H9 (cell line): ENCODE measurements at regions not wholly inside any gene's neighbourhood (a gene's known extent, or its start where the extent isn't known, plus 50 kb on each side); places are given as distances from the start of the nearest gene placed in this dataset.

Experiments
- DNase-seq: peaks from one replicate; pipeline ENCODE4 v3.0.0-alpha.2; 2017
- H2AFZ ChIP-seq: one replicate; pipeline ENCODE4 v1.6.1; 2013; ENCODE audit warnings: mild to moderate bottlenecking, low read length, control low read depth, moderate library complexity
- H2AK5ac ChIP-seq: 2 replicates; pipeline ENCODE4 v1.6.1; 2013; ENCODE audit warnings: low read length, control low read depth, mixed read lengths; ENCODE audit not compliant: insufficient read length
- H2BK120ac ChIP-seq: one replicate; pipeline ENCODE4 v1.6.1; 2013; ENCODE audit warnings: low read depth, mild to moderate bottlenecking, low read length, control low read depth, inconsistent platforms; ENCODE audit not compliant: poor library complexity, severe bottlenecking
- H2BK12ac ChIP-seq: 2 replicates; pipeline ENCODE4 v1.6.1; 2013; ENCODE audit warnings: low read length, control low read depth, mixed read lengths, low read depth; ENCODE audit not compliant: insufficient read length
- H2BK15ac ChIP-seq: 2 replicates; pipeline ENCODE4 v1.6.1; 2013; ENCODE audit warnings: low read depth, low read length, control low read depth
- H2BK20ac ChIP-seq: one replicate; pipeline ENCODE4 v1.6.1; 2013; ENCODE audit warnings: low read depth, mild to moderate bottlenecking, low read length, control low read depth, inconsistent platforms; ENCODE audit not compliant: poor library complexity, severe bottlenecking
- H2BK5ac ChIP-seq: 2 replicates; pipeline ENCODE4 v1.6.1; 2013; ENCODE audit warnings: low read length, control low read depth, mixed read lengths; ENCODE audit not compliant: insufficient read length
- H3K14ac ChIP-seq: 2 replicates; pipeline ENCODE4 v1.6.1; 2013; ENCODE audit warnings: low read length, control low read depth; ENCODE audit not compliant: insufficient read depth
- H3K18ac ChIP-seq: 2 replicates; pipeline ENCODE4 v1.6.1; 2013; ENCODE audit warnings: low read depth, mild to moderate bottlenecking, mixed read lengths, low read length, control low read depth; ENCODE audit not compliant: insufficient read length
- H3K23ac ChIP-seq: 2 replicates; pipeline ENCODE4 v1.6.1; 2013; ENCODE audit warnings: low read length, control low read depth, mixed read lengths, low read depth; ENCODE audit not compliant: insufficient read length
- H3K23me2 ChIP-seq: 2 replicates; pipeline ENCODE4 v1.6.1; 2013; ENCODE audit warnings: low read depth, mild to moderate bottlenecking, mixed read lengths, low read length, control low read depth; ENCODE audit not compliant: insufficient read length, poor library complexity, severe bottlenecking
- H3K27ac ChIP-seq: 2 replicates; pipeline ENCODE4 v1.5.1; 2013; ENCODE audit warnings: low read length, control low read depth, mixed read lengths, low read depth; ENCODE audit not compliant: insufficient read length
- H3K27me3 ChIP-seq: 2 replicates; pipeline ENCODE4 v1.6.1; 2013; ENCODE audit warnings: low read length, control low read depth, inconsistent platforms; ENCODE audit not compliant: insufficient read depth
- H3K4ac ChIP-seq: 2 replicates; pipeline ENCODE4 v1.6.1; 2013; ENCODE audit warnings: low read depth, mild to moderate bottlenecking, control low read depth, inconsistent platforms, low read length, moderate library complexity
- H3K4me1 ChIP-seq: 2 replicates; pipeline ENCODE4 v1.6.1; 2013; ENCODE audit warnings: low read length, control low read depth, inconsistent platforms; ENCODE audit not compliant: insufficient read depth
- H3K4me2 ChIP-seq: 2 replicates; pipeline ENCODE4 v1.6.1; 2013; ENCODE audit warnings: low read length, control low read depth, mixed read lengths; ENCODE audit not compliant: insufficient read length, insufficient read depth
- H3K56ac ChIP-seq: 2 replicates; pipeline ENCODE4 v1.6.1; 2013; ENCODE audit warnings: low read depth, mild to moderate bottlenecking, mixed read lengths, low read length, control low read depth; ENCODE audit not compliant: insufficient read length
- H3K79me1 ChIP-seq: 2 replicates; pipeline ENCODE4 v1.6.1; 2013; ENCODE audit warnings: low read depth, mild to moderate bottlenecking, moderate library complexity, low read length, control low read depth, inconsistent platforms; ENCODE audit not compliant: insufficient read depth, poor library complexity, severe bottlenecking
- H3K79me2 ChIP-seq: 2 replicates; pipeline ENCODE4 v1.6.1; 2013; ENCODE audit warnings: low read length, control low read depth, inconsistent platforms; ENCODE audit not compliant: insufficient read depth
- H3K9ac ChIP-seq: 2 replicates; pipeline ENCODE4 v1.6.1; 2013; ENCODE audit warnings: low read length, control low read depth, mixed read lengths; ENCODE audit not compliant: insufficient read length; ENCODE audit errors: extremely low read depth
- H3K9me3 ChIP-seq: one replicate; pipeline ENCODE4 v1.6.1; 2013; ENCODE audit warnings: low read depth, low read length, inconsistent platforms; ENCODE audit not compliant: control insufficient read depth
- H3T11ph ChIP-seq: one replicate; pipeline ENCODE4 v1.6.1; 2013; ENCODE audit warnings: mild to moderate bottlenecking, low read length, control low read depth, inconsistent platforms
- H4K20me1 ChIP-seq: one replicate; pipeline ENCODE4 v1.6.1; 2013; ENCODE audit not compliant: control insufficient read depth, insufficient read length, insufficient read depth
- H4K5ac ChIP-seq: 2 replicates; pipeline ENCODE4 v1.6.1; 2013; ENCODE audit warnings: low read depth, mild to moderate bottlenecking, mixed read lengths, low read length, control low read depth; ENCODE audit not compliant: insufficient read length
- H4K8ac ChIP-seq: replicated peaks from 2 replicates; pipeline ENCODE4 v1.6.1; 2013; ENCODE audit warnings: low read length, control low read depth, mixed read lengths, low read depth; ENCODE audit not compliant: insufficient read length
- H4K91ac ChIP-seq: 2 replicates; pipeline ENCODE4 v1.6.1; 2013; ENCODE audit warnings: low read depth, mild to moderate bottlenecking, moderate library complexity, mixed read lengths, low read length, control low read depth; ENCODE audit not compliant: insufficient read length
- H3K27ac Mint-ChIP-seq, 3 experiments: 2 replicates in 2 of 3; 3 replicates in 1 of 3; pipeline ENCODE4 v1.8.0; 2020 to 2021; ENCODE audit warnings: mixed read lengths in 3 of 3, mild to moderate bottlenecking in 1 of 3, moderate library complexity in 1 of 3
- H3K27me3 Mint-ChIP-seq: 2 replicates; pipeline ENCODE4 v1.8.0; 2021; ENCODE audit warnings: low read depth, mild to moderate bottlenecking, moderate library complexity, mixed read lengths
- H3K36me3 Mint-ChIP-seq, 3 experiments: 2 replicates in 2 of 3; 3 replicates in 1 of 3; pipeline ENCODE4 v1.8.0; 2020 to 2021; ENCODE audit warnings: low read depth in 3 of 3, mixed read lengths in 3 of 3; ENCODE audit not compliant: insufficient read depth in 1 of 3
- H3K4me1 Mint-ChIP-seq, 2 experiments: 2 replicates each; pipeline ENCODE4 v1.8.0; 2020; ENCODE audit warnings: mixed read lengths in 2 of 2
- H3K4me3 Mint-ChIP-seq, 2 experiments: 2 replicates in 1 of 2; 3 replicates in 1 of 2; pipeline ENCODE4 v1.8.0; 2020 to 2021; ENCODE audit warnings: mild to moderate bottlenecking in 2 of 2, mixed read lengths in 2 of 2, moderate library complexity in 1 of 2
- H3K9me3 Mint-ChIP-seq, 2 experiments: 2 replicates in 1 of 2; 3 replicates in 1 of 2; pipeline ENCODE4 v1.8.0; 2020; ENCODE audit warnings: mild to moderate bottlenecking in 2 of 2, mixed read lengths in 2 of 2, moderate library complexity in 1 of 2
- TF ChIP-seq, protein P1 (sequence below): fragments of 200-600 bp; sonication (generic); conservative IDR thresholded peaks from 3 replicates; pipeline ENCODE4 v1.8.0; 2021; ENCODE audit warnings: antibody characterized with exemption, mild to moderate bottlenecking

DNA sequence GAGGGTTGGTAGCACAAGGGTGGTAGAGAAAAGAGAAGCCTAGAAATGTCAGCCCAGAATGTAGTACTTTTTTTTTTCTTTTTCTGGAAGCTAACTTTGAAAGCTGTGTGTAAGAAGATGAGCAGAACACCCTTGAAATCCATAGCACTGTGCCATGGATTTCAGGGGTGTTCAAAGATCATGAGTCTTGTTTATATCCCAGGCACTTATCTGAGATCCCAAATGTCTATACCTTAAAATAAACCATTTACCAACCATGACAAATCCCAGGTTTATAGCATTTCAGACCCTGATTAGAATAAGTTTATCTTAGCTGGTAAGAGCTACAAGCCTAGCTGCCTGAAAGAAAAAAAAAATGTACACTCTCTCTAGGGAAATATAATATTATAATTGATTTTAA lies 389.9 kb upstream of the ANXA10 start:
- no peak overlapping the region for H3T11ph ChIP-seq
- H3K9me3 Mint-ChIP-seq, result no peaks in the 10 kb centered on the region
- no peaks in the 10 kb centered on the region for H3K4me1 ChIP-seq
- H3K36me3 Mint-ChIP-seq, result no peaks in the 10 kb centered on the region
- no peak overlapping the region for H2BK20ac ChIP-seq
- H3K14ac ChIP-seq, result no peak overlapping the region
- no peak overlapping the region for H3K4ac ChIP-seq
- no peak overlapping the region for H2BK12ac ChIP-seq
- H4K5ac ChIP-seq, result no peak overlapping the region
- no peak overlapping the region for H3K27ac Mint-ChIP-seq
- no peaks in the 10 kb centered on the region for H3K4me1 Mint-ChIP-seq
- no peak overlapping the region for H2BK15ac ChIP-seq
- H3K9me3 ChIP-seq, result no peaks in the 10 kb centered on the region
- no peaks in the 10 kb centered on the region for H3K23me2 ChIP-seq
- H2BK120ac ChIP-seq, result no peak overlapping the region
- no peak overlapping the region for H2AFZ ChIP-seq
- no peak overlapping the region for H2BK5ac ChIP-seq
- H3K18ac ChIP-seq, result no peak overlapping the region
- no peak overlapping the region for H4K91ac ChIP-seq
- no peak overlapping the region for H3K4me3 Mint-ChIP-seq
- no peak overlapping the region for H4K8ac ChIP-seq
- no peaks in the 10 kb centered on the region for H3K79me1 ChIP-seq
- no peak overlapping the region for H3K27ac ChIP-seq
- no peak overlapping the region for H3K23ac ChIP-seq
- TF ChIP-seq, protein P1, sequence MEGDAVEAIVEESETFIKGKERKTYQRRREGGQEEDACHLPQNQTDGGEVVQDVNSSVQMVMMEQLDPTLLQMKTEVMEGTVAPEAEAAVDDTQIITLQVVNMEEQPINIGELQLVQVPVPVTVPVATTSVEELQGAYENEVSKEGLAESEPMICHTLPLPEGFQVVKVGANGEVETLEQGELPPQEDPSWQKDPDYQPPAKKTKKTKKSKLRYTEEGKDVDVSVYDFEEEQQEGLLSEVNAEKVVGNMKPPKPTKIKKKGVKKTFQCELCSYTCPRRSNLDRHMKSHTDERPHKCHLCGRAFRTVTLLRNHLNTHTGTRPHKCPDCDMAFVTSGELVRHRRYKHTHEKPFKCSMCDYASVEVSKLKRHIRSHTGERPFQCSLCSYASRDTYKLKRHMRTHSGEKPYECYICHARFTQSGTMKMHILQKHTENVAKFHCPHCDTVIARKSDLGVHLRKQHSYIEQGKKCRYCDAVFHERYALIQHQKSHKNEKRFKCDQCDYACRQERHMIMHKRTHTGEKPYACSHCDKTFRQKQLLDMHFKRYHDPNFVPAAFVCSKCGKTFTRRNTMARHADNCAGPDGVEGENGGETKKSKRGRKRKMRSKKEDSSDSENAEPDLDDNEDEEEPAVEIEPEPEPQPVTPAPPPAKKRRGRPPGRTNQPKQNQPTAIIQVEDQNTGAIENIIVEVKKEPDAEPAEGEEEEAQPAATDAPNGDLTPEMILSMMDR, result no peak
- no peak overlapping the region for H3K9ac ChIP-seq
- no peaks in the 10 kb centered on the region for H3K79me2 ChIP-seq
- no peak for DNase-seq
- no peaks in the 10 kb centered on the region for H3K27me3 Mint-ChIP-seq
- no peaks in the 10 kb centered on the region for H3K27me3 ChIP-seq
- no peak overlapping the region for H3K56ac ChIP-seq
- no peak overlapping the region for H2AK5ac ChIP-seq
- no peaks in the 10 kb centered on the region for H4K20me1 ChIP-seq
- no peak overlapping the region for H3K4me2 ChIP-seq
